ENCODE measurements at regions not wholly inside any gene's neighbourhood (a gene's known extent, or its start where the extent isn't known, plus 50 kb on each side); places are given as distances from the start of the nearest gene placed in this dataset.

GRCh38 chr9:92176068-92176799 is 61.0 kb upstream of the SPTLC1 start:
- no peak overlapping the region for H3K4me3 ChIP-seq (ENCODE audit: low read depth, low read length)
- no peaks in the 10 kb centered on the region for H3K79me2 ChIP-seq (ENCODE audit: control insufficient read depth, insufficient read depth, low read length, unreplicated experiment)
- H2AFZ ChIP-seq (ENCODE audit: low read length, unreplicated experiment): no peak overlapping the region
- H3K27me3 ChIP-seq (ENCODE audit: insufficient read depth, low read length): peaks cover 8% of the 10 kb centered on the region; the same call in 1 of the 2 replicates
- H3K4me1 ChIP-seq (ENCODE audit: control insufficient read depth, insufficient read depth, low read length, unreplicated experiment): no peaks in the 10 kb centered on the region
- H3K36me3 ChIP-seq (ENCODE audit: insufficient read depth, low read length): no peaks in the 10 kb centered on the region
- H3K27ac ChIP-seq (ENCODE audit: low read depth, low read length): no peak overlapping the region

DNA sequence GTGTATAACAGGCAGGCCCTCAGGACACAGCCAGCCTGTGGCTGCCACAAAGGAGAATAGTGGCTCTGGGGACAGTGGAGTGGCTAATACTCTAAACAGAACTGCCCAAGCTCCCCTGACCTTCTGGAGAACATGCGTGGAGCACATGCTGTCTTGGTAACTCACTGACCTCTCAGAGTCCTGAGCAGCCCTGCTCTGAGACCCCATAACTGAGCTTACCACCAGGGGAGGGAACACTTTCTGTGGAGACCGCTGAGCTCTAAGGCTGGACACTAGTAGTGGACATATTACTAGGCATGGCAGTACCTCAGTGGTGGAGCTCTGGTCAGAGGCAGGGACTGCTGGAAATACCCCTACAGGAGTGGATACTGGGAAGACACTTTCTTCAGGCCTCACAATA is 60.2 kb upstream of the SPTLC1 start:
- Histone ChIP-seq H3K36me3 (ENCODE audit: insufficient read depth, low read length) (no peaks in the 10 kb centered on the region), H3K27ac (ENCODE audit: low read depth, low read length) (no peak overlapping the region), H3K27me3 (ENCODE audit: insufficient read depth, low read length) (peaks cover 8% of the 10 kb centered on the region; the same call in 1 of the 2 replicates), H2AFZ (ENCODE audit: low read length, unreplicated experiment) (no peak overlapping the region), H3K79me2 (ENCODE audit: control insufficient read depth, insufficient read depth, low read length, unreplicated experiment) (no peaks in the 10 kb centered on the region), H3K4me1 (ENCODE audit: control insufficient read depth, insufficient read depth, low read length, unreplicated experiment) (no peaks in the 10 kb centered on the region), H3K4me3 (ENCODE audit: low read depth, low read length) (no peak overlapping the region)

DNA sequence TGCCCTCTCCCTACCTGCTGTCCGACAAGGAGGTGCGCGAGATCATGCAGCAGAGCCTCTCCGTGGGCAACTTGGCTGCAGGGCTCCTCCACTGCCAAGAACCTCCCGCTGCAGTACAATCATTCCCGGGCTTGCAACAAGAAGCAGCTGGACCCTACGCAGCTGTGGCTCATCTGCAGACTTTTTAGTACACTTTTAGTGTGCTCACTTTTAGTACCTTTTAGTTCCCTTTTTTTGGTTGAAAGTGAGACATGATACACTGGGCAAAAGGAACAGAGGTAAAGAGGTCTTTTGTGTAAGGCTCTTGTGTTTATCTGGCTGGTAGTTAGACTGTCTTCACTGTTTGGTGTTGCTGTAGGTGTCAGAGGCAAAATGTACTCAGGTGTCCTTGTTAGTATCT is 58.1 kb upstream of the SPTLC1 start:
- no peak overlapping the region for H3K27ac ChIP-seq (ENCODE audit: low read depth, low read length)
- no peaks in the 10 kb centered on the region for H3K4me1 ChIP-seq (ENCODE audit: control insufficient read depth, insufficient read depth, low read length, unreplicated experiment)
- no peaks in the 10 kb centered on the region for H3K79me2 ChIP-seq (ENCODE audit: control insufficient read depth, insufficient read depth, low read length, unreplicated experiment)
- no peak overlapping the region for H3K4me3 ChIP-seq (ENCODE audit: low read depth, low read length)
- no peaks in the 10 kb centered on the region for H3K36me3 ChIP-seq (ENCODE audit: insufficient read depth, low read length)
- H2AFZ ChIP-seq (ENCODE audit: low read length, unreplicated experiment): no peak overlapping the region
- H3K27me3 ChIP-seq (ENCODE audit: insufficient read depth, low read length): peaks cover 8% of the 10 kb centered on the region; the same call in 1 of the 2 replicates

DNA sequence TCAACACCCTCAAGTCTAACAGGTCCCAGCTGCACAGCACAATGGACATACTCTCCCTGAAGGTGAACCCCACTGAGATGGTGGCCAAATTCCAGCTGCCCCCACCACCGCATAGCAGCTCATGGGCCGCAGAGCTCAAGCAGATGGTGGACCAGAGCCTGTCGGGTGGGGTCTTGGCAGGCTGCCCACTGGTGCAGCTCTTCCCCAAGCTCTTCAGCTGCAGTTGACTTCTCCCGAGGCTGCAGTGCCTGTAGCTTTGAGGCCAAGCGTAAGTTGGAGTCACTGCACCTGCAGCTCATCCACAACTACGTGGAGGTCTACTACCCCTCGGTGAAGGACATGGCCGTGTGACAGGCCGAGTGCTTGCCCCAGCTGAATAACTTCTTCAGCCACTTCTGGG is 56.6 kb upstream of the SPTLC1 start:
- Histone ChIP-seq H3K4me3 (ENCODE audit: low read depth, low read length) (no peak overlapping the region), H3K27ac (ENCODE audit: low read depth, low read length) (no peak overlapping the region), H3K79me2 (ENCODE audit: control insufficient read depth, insufficient read depth, low read length, unreplicated experiment) (no peaks in the 10 kb centered on the region), H2AFZ (ENCODE audit: low read length, unreplicated experiment) (no peak overlapping the region), H3K27me3 (ENCODE audit: insufficient read depth, low read length) (peaks cover 8% of the 10 kb centered on the region; the same call in 1 of the 2 replicates), H3K36me3 (ENCODE audit: insufficient read depth, low read length) (no peaks in the 10 kb centered on the region), H3K4me1 (ENCODE audit: control insufficient read depth, insufficient read depth, low read length, unreplicated experiment) (no peaks in the 10 kb centered on the region)

- no peaks in the 10 kb centered on the region for H3K36me3 ChIP-seq (ENCODE audit: insufficient read depth, low read length)
- no peaks in the 10 kb centered on the region for H3K4me1 ChIP-seq (ENCODE audit: control insufficient read depth, insufficient read depth, low read length, unreplicated experiment)
- H3K27me3 ChIP-seq (ENCODE audit: insufficient read depth, low read length): peaks cover 8% of the 10 kb centered on the region; the same call in 1 of the 2 replicates
- H3K27ac ChIP-seq (ENCODE audit: low read depth, low read length): no peak overlapping the region
- H3K4me3 ChIP-seq (ENCODE audit: low read depth, low read length): no peak overlapping the region
- H2AFZ ChIP-seq (ENCODE audit: low read length, unreplicated experiment): no peak overlapping the region
- H3K79me2 ChIP-seq (ENCODE audit: control insufficient read depth, insufficient read depth, low read length, unreplicated experiment): no peaks in the 10 kb centered on the region
Observed at GRCh38 chr9:92171281-92171680, 56.1 kb upstream of the SPTLC1 start.

- H3K36me3 ChIP-seq (ENCODE audit: insufficient read depth, low read length): no peaks in the 10 kb centered on the region
- no peaks in the 10 kb centered on the region for H3K4me1 ChIP-seq (ENCODE audit: control insufficient read depth, insufficient read depth, low read length, unreplicated experiment)
- no peak overlapping the region for H3K27ac ChIP-seq (ENCODE audit: low read depth, low read length)
- H3K4me3 ChIP-seq (ENCODE audit: low read depth, low read length): no peak overlapping the region
- H2AFZ ChIP-seq (ENCODE audit: low read length, unreplicated experiment): no peak overlapping the region
- peaks cover 8% of the 10 kb centered on the region; the same call in 1 of the 2 replicates for H3K27me3 ChIP-seq (ENCODE audit: insufficient read depth, low read length)
- no peaks in the 10 kb centered on the region for H3K79me2 ChIP-seq (ENCODE audit: control insufficient read depth, insufficient read depth, low read length, unreplicated experiment)
Observed at GRCh38 chr9:92170848-92171247, 55.6 kb upstream of the SPTLC1 start.

DNA sequence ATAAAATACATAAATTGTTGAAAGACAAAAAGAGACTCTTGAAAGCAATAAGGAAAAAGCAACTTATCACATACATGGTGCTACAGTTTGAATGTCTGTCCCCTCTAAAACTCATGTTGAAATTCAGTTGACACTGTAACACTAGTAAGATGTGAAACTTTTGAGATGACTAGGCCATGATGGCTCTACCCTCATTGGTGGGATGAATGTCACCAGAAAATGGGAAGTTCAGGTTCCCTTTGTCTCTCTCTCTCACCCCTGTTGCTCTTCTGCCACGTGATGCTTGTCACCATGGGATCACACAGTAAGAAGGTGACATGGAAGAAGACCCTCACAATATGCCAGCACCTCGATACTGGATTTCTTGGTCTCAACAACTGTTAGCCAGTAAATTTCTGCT is 50.3 kb upstream of the SPTLC1 start:
- Histone ChIP-seq H3K79me2 (ENCODE audit: control insufficient read depth, insufficient read depth, low read length, unreplicated experiment) (no peaks in the 10 kb centered on the region), H3K27ac (ENCODE audit: low read depth, low read length) (no peak overlapping the region), H2AFZ (ENCODE audit: low read length, unreplicated experiment) (no peak overlapping the region)

More for the DNA sequence above, 50.3 kb upstream of the SPTLC1 start:
- no peaks in the 10 kb centered on the region for H3K27me3 ChIP-seq (ENCODE audit: insufficient read depth, low read length)
- no peaks in the 10 kb centered on the region for H3K36me3 ChIP-seq (ENCODE audit: insufficient read depth, low read length)
- H3K4me1 ChIP-seq (ENCODE audit: control insufficient read depth, insufficient read depth, low read length, unreplicated experiment): no peaks in the 10 kb centered on the region
- no peak overlapping the region for H3K4me3 ChIP-seq (ENCODE audit: low read depth, low read length)
